HS-27A (cell line): ENCODE measurements at regions not wholly inside any gene's neighbourhood (a gene's known extent, or its start where the extent isn't known, plus 50 kb on each side); places are given as distances from the start of the nearest gene placed in this dataset.

Source experiments
- DNase-seq: peaks from one replicate; pipeline ENCODE4 v3.0.0-alpha.2; 2012; ENCODE audit warnings: low read depth, missing footprints

DNA sequence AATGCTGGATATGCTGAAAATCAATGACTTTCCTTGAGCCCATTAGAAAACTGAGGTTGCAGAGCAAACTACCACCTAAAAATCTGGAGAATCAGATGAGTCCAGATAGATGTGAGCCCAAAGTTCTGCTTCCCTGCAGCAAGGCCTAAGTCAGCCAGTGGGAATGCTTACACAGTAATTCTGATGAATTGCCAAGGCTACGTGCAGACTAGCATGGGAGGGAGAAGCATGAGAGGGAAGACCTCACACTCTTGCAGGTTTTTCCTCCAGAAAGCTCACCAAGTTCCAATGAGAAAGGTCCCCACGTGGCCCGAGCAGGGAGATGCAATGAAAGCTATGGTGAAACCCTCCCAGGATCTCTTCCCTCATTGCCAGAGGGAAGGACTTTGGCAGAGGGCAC, 104.8 kb upstream of the SIRPA start:
- DNase-seq, result no peak

DNA sequence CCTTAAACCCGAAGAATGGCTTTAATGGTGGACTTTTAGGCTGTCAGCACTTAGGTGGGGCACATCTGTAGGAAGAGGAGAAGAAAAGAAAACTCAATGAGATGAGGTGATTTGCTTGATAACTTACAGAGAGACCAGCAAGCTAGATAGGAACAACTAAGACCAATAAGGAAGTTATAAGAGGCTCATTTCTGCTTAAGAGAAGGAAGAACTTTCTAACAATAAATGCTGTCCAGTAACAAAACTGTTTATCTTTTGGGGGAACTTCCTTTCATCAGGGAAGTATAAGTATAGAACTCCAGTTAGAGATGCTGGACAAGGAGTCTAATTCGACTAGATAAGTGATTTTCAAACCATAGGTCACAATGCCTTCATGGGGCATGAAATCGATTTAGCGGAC, 107.2 kb upstream of the SIRPA start:
- DNase-seq, result no peak

GRCh38 chr20:1786486-1786885, 108.7 kb upstream of the SIRPA start:
- no peak for DNase-seq

GRCh38 chr20:1784586-1784985, 110.6 kb upstream of the SIRPA start:
- DNase-seq, result no peak

DNA sequence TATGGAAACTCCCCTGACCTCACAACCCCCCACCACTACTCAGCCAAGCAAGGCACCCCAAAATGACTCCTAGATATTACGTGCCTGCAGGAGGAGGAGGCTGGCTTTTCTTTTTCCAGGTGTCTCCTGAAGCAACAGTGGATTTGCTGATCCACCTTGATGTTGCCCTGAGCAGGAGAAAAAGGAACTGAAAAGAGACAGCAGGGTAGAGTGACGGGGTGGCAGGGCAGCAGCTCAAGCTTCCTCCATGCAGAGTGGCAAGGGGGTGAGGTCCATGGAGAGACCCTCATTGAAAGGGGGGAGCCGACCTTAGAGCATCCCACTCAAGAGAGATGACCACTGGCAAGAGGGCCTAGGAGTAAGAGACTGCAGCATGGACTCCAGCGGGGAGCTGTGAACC, 112.0 kb upstream of the SIRPA start:
- no peak for DNase-seq

- no peak for DNase-seq
Observed at GRCh38 chr20:1782181-1782580, 113.0 kb upstream of the SIRPA start.

- no peak for DNase-seq
Observed at GRCh38 chr20:1779567-1779966, 115.6 kb upstream of the SIRPA start.

DNA sequence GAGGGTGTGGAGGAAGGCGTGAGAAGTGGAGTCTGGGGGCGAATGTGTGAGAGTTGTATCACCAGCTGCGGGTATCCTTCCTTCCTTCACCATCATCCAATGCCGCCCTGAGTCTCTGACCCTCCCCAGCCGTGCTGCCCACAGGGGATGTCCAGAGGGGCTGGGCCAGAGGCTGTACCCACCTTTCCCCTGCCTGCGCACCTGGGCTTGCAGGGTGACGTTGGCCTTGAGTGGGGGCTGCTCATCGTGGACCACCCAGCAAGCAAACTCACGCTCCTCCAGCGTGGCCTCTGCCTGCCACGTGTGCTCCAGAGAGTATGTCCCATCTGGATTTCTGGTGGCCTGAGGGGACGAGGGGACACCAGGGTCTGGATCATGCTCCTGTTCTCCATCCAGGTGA, 116.9 kb upstream of the SIRPA start:
- no peak for DNase-seq

DNA sequence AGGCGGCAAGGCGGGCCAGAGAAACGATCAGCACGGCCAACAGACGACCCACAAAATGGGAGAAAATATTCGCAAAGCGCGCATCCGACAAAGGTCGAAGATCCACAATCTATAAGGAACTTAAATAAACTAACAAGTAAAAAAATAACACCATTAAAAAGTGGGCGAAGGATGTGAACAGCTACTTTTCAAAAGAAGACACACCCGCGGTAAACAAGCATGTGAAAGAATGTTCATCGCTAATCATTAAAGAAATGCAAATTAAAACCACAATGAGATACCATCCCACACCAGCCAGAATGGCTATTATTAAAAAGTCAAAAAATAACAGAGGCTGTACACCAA, 117.8 kb upstream of the SIRPA start:
- DNase-seq, result no peak

DNA sequence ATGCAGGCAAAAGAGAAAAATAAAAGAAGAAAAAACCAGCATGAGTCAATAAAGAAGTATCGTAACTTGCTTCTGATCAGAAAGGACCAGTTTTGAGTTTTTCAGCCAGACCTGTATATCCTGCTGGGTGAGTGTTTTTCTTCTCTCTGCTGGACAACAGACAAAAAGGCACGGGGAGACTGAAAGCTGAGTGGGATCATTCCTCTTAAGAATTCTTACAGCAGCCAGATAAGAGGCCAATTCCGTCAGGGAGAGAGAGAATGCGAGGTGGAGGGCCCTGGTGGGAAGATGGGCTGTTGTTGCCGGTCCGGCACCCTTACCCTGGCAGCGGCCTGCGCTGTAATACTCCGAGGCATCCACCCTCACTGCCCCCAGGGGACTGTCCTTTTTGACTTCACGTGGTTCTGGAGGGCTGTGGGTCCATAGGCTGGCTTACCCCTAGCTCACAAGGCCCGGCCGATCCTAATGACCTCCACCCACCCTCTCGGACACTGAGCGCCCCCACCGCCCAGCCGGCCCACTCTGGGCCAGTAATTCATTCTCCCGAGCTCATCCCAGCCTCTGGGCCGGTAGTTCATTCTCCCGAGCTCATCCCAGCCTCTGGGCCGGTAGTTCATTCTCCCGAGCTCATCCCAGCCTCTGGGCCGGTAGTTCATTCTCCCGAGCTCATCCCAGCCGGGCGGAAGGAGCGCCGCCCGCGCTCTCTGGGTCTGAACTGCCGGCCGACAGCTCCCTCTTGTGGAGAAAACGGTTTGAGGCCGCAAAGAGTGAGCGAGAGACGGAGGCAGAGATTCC, 118.3 kb upstream of the SIRPA start:
- DNase-seq, result peak; percentile 62

DNA sequence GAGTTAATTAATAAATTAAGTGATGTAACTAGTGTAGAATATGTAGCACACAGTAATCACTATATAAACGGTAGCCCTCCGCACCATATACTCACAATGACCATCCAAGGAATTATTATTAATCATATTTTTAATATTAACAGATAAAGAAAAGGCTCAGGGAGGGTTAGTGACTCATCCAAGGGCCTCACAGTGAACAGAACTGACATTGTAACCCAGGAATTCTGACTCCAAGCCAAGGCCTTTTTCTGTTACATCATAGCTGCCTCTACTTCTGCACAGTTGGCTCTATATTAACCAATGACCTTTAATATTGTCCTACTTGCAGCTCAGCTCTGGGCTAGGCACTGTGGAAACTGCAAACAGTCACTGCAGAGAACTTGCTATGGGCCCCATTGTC, 117.5 kb upstream of the SIRPG start:
- DNase-seq, result no peak

DNA sequence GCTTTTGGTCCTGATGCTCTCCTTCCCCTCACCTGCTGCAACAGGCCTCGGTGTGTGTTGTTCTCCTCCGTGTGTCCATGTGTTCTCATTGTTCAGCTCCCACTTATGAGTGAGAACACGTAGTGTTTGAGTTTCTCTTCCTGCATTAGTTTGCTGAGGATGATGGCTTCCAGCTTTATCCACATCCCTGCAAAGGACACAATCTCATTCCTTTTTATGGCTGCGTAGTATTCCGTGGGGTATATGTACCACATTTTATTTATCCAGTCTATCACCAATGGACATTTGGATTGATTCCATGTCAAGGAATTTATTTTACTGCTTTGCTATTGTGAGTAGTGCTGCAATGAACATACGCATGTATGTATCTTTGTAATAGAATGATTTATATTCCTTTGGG, 116.9 kb upstream of the SIRPG start:
- DNase-seq, result no peak

GRCh38 chr20:1773816-1774215, 116.2 kb upstream of the SIRPG start:
- no peak for DNase-seq

DNA sequence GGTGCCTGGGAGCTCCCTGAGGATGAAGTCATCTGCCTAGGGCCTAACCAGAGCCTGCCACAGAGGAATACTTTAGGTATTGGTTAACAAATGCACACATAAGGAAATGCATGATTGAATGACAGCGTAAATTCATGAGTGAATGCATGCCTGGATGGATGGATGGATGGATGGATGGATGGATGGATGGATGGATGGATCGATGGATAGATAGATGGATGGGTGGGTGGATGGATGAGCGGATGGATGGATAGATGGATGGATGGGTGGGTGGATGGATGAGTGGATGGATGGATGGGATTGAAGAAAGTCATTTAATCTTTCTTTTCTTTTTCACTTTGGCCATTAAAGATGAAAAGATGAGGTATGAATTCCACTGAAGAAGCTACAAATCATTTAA, 111.9 kb upstream of the SIRPG start:
- no peak for DNase-seq

DNA sequence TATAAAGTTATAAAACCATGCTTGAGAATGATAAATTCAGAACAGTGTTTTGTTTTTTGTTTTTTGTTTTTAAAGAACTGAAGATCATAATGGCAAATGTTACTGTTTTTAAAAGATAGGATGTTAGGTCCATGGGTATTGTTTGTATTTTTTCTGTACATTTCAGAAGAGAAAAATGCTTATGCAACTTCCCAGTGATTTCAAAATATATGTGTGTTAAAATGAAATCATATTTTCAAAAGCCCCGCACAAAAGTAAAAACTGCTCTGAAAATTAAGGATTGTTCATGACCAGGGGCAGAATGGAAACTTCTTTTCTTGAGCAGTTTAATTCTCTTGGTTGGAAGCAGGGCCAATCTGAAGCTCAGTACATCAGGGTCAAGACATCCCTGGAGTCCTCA, 109.2 kb upstream of the SIRPG start:
- no peak for DNase-seq

DNA sequence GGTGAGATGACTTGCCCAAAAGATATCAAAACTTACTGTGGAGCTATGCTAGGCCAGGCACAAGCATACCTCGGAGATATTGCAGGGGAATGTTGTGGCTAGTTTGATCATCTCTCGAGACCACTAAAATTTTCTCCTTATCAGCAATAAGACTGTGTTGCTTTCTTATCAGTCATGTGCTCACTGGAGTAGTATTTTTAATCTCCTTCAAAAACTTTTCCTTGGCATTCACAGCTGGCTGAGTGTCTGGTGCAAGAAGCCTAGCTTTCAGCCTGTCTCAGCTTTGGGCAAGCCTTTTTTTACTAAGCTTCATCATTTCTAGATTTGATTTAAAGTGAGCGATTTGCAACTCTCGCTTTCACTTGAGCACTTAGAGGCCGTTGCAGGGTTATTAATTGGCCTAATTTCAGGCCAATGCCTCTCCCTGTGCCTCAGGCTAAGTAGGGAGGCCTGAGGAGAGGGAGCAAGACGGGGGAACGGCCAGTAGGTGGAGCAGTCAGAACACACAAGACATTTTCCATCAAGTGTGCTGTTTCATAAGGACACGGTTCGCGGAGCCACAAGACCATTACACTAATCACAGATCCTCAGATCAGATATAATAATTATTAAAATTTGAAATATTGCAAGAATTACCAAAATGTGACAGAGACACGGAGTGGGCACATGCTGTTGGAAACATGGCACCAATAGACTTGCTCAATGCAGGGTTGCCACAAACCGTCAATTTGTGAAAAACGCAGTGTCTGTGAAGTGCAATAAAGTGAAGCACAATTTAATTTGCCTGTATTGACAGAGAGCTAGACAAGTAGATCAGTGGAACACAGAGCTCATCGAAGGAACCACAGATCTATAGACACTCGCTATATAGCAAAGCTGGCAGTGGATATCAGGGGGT, 106.8 kb upstream of the SIRPG start:
- DNase-seq, result peak; percentile 40

DNA sequence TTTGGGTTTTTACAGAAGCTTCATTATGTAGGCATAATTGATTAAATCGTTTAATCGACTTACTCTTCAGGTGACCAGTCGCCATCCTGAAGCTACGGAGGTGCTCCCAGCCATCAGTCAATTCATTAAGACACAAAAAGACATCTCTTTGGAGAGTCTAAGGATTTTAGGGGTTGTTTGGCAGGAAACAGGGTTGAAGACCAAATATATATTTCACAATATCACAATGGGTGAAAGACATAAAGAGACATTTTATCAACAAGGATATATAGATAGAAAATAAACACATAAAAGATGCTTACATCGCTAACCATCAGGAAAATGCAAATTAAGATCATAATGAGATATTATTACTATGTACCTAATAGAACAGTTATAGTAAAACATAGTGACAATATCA, 104.0 kb upstream of the SIRPG start:
- no peak for DNase-seq

GRCh38 chr20:1761116-1761515, 103.5 kb upstream of the SIRPG start:
- peak; percentile 39 for DNase-seq

GRCh38 chr20:1758765-1759164, 101.2 kb upstream of the SIRPG start:
- no peak for DNase-seq

DNA sequence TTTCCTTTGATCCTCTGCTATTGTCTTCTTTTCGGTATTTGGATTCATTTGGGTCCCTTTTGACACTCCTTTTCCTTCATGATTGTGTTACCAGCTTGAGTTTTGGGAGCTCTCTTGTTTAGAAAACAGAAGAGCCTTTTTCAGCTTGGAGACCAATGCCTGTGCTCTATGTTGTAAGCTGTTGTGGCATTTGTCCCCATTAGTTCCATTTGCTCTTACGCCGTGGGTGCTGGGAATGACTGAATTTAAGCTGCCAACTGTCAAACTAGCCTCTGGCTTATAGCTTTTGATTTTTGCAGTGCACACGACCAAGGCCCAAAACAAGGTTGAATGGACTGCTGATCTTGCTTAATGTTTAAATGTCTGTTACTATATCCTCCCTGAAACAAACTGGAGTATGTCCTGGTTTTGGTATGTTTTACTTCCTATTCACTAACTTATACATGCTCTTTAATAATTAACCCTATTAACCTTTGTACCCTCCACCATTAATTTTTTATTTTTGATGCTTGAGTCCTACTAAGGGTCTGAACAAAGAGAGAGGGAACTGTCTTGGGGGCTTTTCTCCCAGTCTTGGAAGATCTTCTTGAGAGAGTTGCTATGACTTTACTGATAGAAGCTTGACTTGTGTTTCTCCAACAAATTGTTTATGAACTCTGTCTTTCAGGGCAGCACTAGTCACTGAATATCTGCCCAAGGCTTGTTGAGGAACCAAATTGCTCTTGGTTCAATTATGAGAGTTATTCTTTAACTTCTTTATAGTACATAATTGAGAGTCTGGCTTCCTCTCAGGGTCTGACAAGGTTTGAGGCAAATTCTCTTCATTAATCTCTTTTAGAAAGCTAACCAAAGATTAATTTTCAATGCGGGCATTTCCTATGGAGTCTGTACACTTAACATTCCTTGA, 100.3 kb upstream of the SIRPG start:
- DNase-seq, result no peak

DNA sequence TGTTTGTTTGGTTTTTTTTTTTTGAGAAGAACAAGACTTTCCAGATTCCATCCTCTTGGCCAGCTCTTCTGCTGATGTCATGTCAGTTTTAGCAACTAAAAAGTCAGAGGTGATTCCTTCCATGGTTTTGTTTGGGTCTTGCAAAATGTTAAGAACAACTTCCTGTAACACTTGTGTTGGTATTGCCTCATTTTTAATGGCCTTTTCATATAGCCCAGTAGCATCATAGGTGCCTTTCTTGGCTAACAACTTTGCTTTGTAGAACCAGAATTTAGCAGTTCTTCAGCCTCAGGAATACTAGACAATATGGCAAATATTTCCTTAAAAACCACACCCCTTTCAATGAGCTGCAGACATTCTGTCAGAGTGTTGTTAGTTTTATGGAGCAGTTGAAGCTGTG, 99.5 kb upstream of the SIRPG start:
- no peak for DNase-seq

GRCh38 chr20:1754749-1755148, 97.2 kb upstream of the SIRPG start:
- DNase-seq, result no peak
